Heart right ventricle (tissue), 16 donors: ENCODE measurements at regions not wholly inside any gene's neighbourhood (a gene's known extent, or its start where the extent isn't known, plus 50 kb on each side); places are given as distances from the start of the nearest gene placed in this dataset.

ENCODE experiments used
- ATAC-seq, 8 donors: fragments of 200-7000 bp; cut with Tn5 transposase; one replicate each; pipeline ENCODE4 v1.9.1; 2020; ENCODE audit warnings: mild to moderate bottlenecking in 8 of 8, moderate library complexity in 8 of 8, moderate number of reproducible peaks in 1 of 8
- DNase-seq, 2 donors: peaks; one replicate each; pipeline ENCODE4 v3.0.0-alpha.2; 2020
- H3K27ac ChIP-seq, 10 donors: fragments of 200-600 bp; sonication (generic) in 2 of 10; one replicate each; pipeline versions ENCODE4 v1.5.0 to v1.8.0; 2020 to 2022; ENCODE audit warnings: mild to moderate bottlenecking in 3 of 10
- H3K27me3 ChIP-seq, 7 donors: fragments of 200-600 bp; one replicate each; pipeline ENCODE4 v1.8.0; 2021 to 2022; ENCODE audit warnings: mild to moderate bottlenecking in 2 of 7
- H3K36me3 ChIP-seq, 9 donors: fragments of 200-600 bp; sonication (generic) in 1 of 9; one replicate each; pipeline versions ENCODE4 v1.5.0 to v1.8.0; 2020 to 2022; ENCODE audit warnings: mild to moderate bottlenecking in 2 of 9
- H3K4me1 ChIP-seq, 9 donors: fragments of 200-600 bp; sonication (generic) in 1 of 9; one replicate each; pipeline versions ENCODE4 v1.5.0 to v1.8.0; 2020 to 2022; ENCODE audit warnings: mild to moderate bottlenecking in 4 of 9
- H3K4me3 ChIP-seq, 10 donors: fragments of 200-600 bp; sonication (generic) in 2 of 10; one replicate each; pipeline versions ENCODE4 v1.5.0 to v1.8.0; 2020 to 2022; ENCODE audit warnings: mild to moderate bottlenecking in 7 of 10, moderate library complexity in 2 of 10
- H3K9me3 ChIP-seq, 11 donors: fragments of 200-600 bp in 10 of 11; sonication (generic) in 2 of 11; one replicate each; pipeline versions ENCODE4 v1.5.0 to v1.8.0; 2013 to 2022; ENCODE audit warnings: mild to moderate bottlenecking in 2 of 11, control low read depth in 1 of 11, moderate library complexity in 1 of 11
- WGBS, 2 donors: extraction: QIAGEN DNeasy Blood & Tissue Kit; methylation state at CpG; one replicate each; pipeline ENCODE4 v1.1.7; 2013; ENCODE audit warnings: inconsistent platforms in 1 of 2; 5-methylcytosine and 5-hydroxymethylcytosine counted together
- intact Hi-C, 10 donors: fragments of 100-400 bp; cut with DNase I; formaldehyde crosslinking; loops; one replicate each; pipeline versions ENCODE4 v1.11.1 to v1.14.2; 2022
- TF ChIP-seq, protein P1 (sequence below), 9 donors: fragments of 200-600 bp; sonication (generic) in 2 of 9; IDR thresholded peaks; one replicate each; pipeline versions ENCODE4 v1.5.0 to v1.8.0; 2021 to 2022; ENCODE audit warnings: antibody characterized with exemption in 9 of 9, mild to moderate bottlenecking in 5 of 9, moderate library complexity in 1 of 9
- donor health status: Arrhythmogenic right ventricular cardiomyopathy.
- donor health status: ischemic (EF 13 %, LVEDD 7.1; RV severe dilation, severe dysfunction).
- donor health status: healthy with polysubstance abuse.
- donor health status: DM: no; HTN: yes; CAD: no.
- donor health status: DM: no; HTN: no; CAD: no.
- donor health status: ischemic (EF 25% LVEDD 6.9; RV normal size, moderate dysfunction).
- donor health status: ischemic (EF 25% LVEDD 5.7; RV mildly dilated, moderate dysfunction).
- donor health status: healthy.
- donor health status: DM: yes; HTN: yes; CAD: no.
- donor health status: Ischemic cardiomyopathy.
- donor health status: ischemic (EF 35%, LVEDD 5.7; RV mildly dilated, moderate dysfunction).
- donor health status: nonischemic (EF 11% LVEDD 7.7; RV severe dilation, severe dysfunction).
- donor health status: DM: yes; HTN: yes; CAD: no.
- donor health status: PGD.
- donor health status: ischemic (EF 29% LVEDD 5.4; RV normal size, mild dysfunction).
- donor health status: nonischemic (EF 23%, LVEDD 6.1; RV moderate dilation, normal function).

DNA sequence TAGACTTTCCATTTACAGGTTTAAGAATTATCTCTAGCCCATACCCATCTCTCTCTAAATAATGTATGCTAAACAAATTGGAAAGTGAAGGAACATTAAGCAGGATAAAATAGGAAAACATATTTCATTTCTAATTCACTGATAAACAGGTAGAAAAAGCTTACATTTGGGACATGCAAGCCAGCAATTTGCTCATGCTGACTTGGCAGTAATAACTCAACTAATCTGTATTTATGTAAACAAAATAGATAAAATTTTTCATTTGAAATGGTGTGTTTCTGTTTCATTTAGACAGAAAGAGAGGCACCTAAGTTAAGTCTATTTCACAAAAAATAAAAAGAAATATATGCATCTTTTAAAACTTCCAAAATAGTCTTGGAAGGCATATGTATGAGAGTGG is 877.3 kb upstream of the LRRTM1 start:
- Histone ChIP-seq H3K4me1 (no peaks in the 10 kb centered on the region), H3K36me3 (no peaks in the 10 kb centered on the region), H3K4me3 (no peak overlapping the region), H3K9me3 (peaks cover 0 to 18% (median 0%) of the 10 kb centered on the region in 11 donors), H3K27me3 (no peaks in the 10 kb centered on the region), H3K27ac (no peak overlapping the region)
- ATAC-seq (no peak), DNase-seq (no peak)
- TF ChIP-seq, protein P1, sequence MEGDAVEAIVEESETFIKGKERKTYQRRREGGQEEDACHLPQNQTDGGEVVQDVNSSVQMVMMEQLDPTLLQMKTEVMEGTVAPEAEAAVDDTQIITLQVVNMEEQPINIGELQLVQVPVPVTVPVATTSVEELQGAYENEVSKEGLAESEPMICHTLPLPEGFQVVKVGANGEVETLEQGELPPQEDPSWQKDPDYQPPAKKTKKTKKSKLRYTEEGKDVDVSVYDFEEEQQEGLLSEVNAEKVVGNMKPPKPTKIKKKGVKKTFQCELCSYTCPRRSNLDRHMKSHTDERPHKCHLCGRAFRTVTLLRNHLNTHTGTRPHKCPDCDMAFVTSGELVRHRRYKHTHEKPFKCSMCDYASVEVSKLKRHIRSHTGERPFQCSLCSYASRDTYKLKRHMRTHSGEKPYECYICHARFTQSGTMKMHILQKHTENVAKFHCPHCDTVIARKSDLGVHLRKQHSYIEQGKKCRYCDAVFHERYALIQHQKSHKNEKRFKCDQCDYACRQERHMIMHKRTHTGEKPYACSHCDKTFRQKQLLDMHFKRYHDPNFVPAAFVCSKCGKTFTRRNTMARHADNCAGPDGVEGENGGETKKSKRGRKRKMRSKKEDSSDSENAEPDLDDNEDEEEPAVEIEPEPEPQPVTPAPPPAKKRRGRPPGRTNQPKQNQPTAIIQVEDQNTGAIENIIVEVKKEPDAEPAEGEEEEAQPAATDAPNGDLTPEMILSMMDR (IDR thresholded peaks at IDR 0.05) = no peak
- intact Hi-C loops = no loop called here

DNA sequence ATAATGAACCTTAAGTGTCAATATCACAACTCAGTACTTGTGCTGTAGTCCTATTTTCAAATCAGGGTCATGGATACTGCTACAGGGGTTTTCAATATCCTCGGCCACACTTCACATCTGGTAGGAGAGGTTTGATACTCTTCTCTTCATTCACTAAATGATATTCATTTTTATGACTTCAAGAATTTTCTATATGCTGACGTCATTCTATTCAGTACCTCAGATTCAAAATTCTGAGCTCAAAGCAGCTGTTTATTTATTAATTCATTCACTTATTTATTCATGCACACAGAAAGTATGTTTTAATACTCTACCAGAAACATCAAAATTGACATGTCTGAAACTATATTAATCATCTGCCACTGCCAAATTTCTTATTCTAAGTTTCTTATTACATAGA is 866.9 kb upstream of the LRRTM1 start:
- H3K27ac ChIP-seq = no peak overlapping the region
- H3K9me3 ChIP-seq = peaks cover 0 to 3% (median 0%) of the 10 kb centered on the region in 11 donors
- intact Hi-C loops = no loop called here
- TF ChIP-seq, protein P1 (IDR thresholded peaks at IDR 0.05) = no peak
- H3K27me3 ChIP-seq = no peaks in the 10 kb centered on the region
- 82 to 91% methylated on average over 2 of the region's 2 CpGs for WGBS, 2 donors
- H3K36me3 ChIP-seq = no peaks in the 10 kb centered on the region
- no peak overlapping the region for H3K4me3 ChIP-seq
- DNase-seq (no peak), ATAC-seq (no peak)
- no peaks in the 10 kb centered on the region for H3K4me1 ChIP-seq

DNA sequence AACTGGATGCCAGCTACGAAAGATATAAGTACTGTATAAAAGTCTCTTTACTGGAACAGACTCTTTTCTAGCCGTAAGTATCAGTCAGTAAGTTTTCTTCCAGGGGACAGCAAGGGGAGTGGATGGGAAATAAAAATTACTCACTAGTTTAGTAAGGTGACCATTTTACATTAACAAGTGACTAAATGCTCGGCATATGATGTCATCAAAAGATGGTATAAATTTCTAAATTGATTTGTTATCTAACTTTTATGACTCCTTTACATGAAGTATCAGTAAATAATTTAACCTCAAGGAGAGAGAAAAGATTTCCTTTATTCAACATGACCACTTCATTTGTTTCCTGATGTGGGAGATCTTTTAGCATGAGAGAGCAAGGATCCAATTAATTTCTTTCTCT is 859.0 kb upstream of the LRRTM1 start:
- no peaks in the 10 kb centered on the region for H3K27me3 ChIP-seq
- no peak overlapping the region for H3K27ac ChIP-seq
- no peak for ATAC-seq
- DNase-seq = no peak
- no peaks in the 10 kb centered on the region for H3K9me3 ChIP-seq
- no peaks in the 10 kb centered on the region for H3K4me1 ChIP-seq
- H3K36me3 ChIP-seq = no peaks in the 10 kb centered on the region
- TF ChIP-seq, protein P1 (IDR thresholded peaks at IDR 0.05) = no peak
- WGBS, 2 donors = 76 to 82% methylated on average over 3 of the region's 3 CpGs
- intact Hi-C loops = no loop called here
- H3K4me3 ChIP-seq = no peak overlapping the region

DNA sequence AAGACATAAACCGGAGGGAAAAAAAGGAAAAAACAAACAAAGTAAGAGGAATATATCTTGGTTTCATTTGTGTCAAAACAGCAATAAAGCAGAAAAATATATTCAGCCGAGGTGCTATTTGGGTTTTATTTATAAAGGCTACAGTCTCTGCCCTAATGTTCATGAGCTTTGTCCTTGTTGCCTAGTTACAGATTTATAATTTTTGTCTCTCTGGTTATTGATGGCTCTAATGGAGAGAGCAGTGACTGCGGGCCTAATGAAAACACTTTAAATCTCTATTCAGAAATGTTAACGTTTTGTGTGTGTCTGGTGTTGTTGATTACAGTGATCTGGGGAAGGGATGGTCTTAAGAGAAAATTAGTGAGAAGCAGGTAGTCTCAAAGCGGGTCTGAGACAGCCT is 854.0 kb upstream of the LRRTM1 start:
- TF ChIP-seq, protein P1 (IDR thresholded peaks at IDR 0.05) = no peak
- Histone ChIP-seq H3K27ac (no peak overlapping the region), H3K36me3 (no peaks in the 10 kb centered on the region), H3K4me1 (no peaks in the 10 kb centered on the region), H3K27me3 (no peaks in the 10 kb centered on the region), H3K9me3 (no peaks in the 10 kb centered on the region), H3K4me3 (no peak overlapping the region)
- 75 to 85% methylated on average over 5 of the region's 5 CpGs for WGBS, 2 donors
- intact Hi-C loops = no loop called here
- ATAC-seq (no peak), DNase-seq (no peak)

DNA sequence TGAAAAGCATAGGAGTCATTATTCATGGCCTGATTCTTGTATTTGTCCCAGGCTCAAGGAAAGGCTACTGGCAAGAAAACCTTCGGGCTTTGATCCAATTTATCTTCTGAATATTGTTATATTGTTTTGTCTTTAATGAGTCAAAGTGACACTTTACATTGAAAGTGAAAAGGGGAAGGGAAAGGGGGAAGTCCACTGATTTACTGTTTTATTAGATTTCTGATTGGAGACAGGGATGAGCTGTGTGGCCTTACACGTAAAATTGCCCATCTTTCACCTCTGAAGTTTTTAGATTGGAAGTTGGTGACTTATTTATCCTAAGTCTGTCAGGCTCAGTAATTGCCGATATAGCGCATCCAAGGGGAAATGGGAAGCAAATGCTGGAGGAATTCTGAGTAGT is 843.8 kb upstream of the LRRTM1 start:
- Histone ChIP-seq H3K9me3 (peaks cover 0 to 13% (median 0%) of the 10 kb centered on the region in 11 donors), H3K4me3 (no peak overlapping the region), H3K36me3 (no peaks in the 10 kb centered on the region), H3K4me1 (no peaks in the 10 kb centered on the region), H3K27me3 (no peaks in the 10 kb centered on the region), H3K27ac (no peak overlapping the region)
- ATAC-seq (no peak), DNase-seq (no peak)
- 82 to 89% methylated on average over 4 of the region's 4 CpGs for WGBS, 2 donors
- intact Hi-C loops = no loop called here
- TF ChIP-seq, protein P1 (IDR thresholded peaks at IDR 0.05) = no peak
